ENCODE measurements at regions not wholly inside any gene's neighbourhood (a gene's known extent, or its start where the extent isn't known, plus 50 kb on each side); places are given as distances from the start of the nearest gene placed in this dataset.
"Not testable (repeated sequence)": the region's sequence is repeated elsewhere in the genome, so short reads cannot be mapped to it uniquely, and the experiment has no call there.

GRCh38 chr3:4251412-4251811 lies 51.8 kb upstream of the SETMAR start:
- Histone ChIP-seq H3K9me3 (no peaks in the 10 kb centered on the region), H3K27ac (no peak overlapping the region), H3K27me3 (no peaks in the 10 kb centered on the region), H3K36me3 (no peaks in the 10 kb centered on the region), H3K4me3 (no peak overlapping the region), H3K4me1 (no peaks in the 10 kb centered on the region)
- DNase-seq = no peak
- TF ChIP-seq POLR2AphosphoS5 (IDR thresholded peaks at IDR 0.05) (no peak), POLR2A (IDR thresholded peaks at IDR 0.05) (no peak), EP300 (IDR thresholded peaks at IDR 0.05) (no peak)
- TF ChIP-seq, protein P1, sequence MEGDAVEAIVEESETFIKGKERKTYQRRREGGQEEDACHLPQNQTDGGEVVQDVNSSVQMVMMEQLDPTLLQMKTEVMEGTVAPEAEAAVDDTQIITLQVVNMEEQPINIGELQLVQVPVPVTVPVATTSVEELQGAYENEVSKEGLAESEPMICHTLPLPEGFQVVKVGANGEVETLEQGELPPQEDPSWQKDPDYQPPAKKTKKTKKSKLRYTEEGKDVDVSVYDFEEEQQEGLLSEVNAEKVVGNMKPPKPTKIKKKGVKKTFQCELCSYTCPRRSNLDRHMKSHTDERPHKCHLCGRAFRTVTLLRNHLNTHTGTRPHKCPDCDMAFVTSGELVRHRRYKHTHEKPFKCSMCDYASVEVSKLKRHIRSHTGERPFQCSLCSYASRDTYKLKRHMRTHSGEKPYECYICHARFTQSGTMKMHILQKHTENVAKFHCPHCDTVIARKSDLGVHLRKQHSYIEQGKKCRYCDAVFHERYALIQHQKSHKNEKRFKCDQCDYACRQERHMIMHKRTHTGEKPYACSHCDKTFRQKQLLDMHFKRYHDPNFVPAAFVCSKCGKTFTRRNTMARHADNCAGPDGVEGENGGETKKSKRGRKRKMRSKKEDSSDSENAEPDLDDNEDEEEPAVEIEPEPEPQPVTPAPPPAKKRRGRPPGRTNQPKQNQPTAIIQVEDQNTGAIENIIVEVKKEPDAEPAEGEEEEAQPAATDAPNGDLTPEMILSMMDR (IDR thresholded peaks at IDR 0.05) = no peak
- intact Hi-C loops (cut with DNase I; ENCODE audit: low total_unique reads) = no loop called here

DNA sequence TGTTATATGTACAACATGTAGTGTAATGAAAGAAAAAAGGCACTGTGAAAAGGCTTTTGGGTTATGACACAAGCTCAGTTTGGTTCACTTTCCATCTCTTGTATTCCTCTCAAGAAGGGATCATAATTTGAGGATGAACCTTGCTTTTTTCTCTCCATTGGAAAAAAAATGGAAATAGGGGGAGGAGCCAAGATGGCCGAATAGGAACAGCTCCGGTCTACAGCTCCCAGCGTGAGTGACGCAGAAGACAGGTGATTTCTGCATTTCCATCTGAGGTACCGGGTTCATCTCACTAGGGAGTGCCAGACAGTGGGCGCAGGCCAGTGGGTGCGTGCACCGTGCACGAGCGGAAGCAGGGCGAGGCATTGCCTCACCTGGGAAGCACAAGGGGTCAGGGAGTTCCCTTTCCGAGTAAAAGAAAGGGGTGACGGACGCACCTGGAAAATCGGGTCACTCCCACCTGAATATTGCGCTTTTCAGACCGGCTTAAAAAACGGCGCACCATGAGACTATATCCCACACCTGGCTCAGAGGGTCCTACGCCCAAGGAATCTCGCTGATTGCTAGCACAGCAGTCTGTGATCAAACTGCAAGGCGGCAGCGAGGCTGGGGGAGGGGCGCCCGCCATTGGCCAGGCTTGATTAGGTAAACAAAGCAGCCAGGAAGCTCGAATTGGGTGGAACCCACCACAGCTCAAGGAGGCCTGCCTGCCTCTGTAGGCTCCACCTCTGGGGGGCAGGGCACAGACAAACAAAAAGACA lies 49.9 kb upstream of the SETMAR start:
- H3K4me1 ChIP-seq; DNase-seq; intact Hi-C loops (cut with DNase I; ENCODE audit: low total_unique reads); H3K9me3 ChIP-seq; H3K36me3 ChIP-seq; H3K4me3 ChIP-seq; H3K27ac ChIP-seq; H3K27me3 ChIP-seq: not testable (repeated sequence)
- WGBS, 5 donors = 82 to 92% (median 89%) methylated on average over 14 to 26 of the region's 26 CpGs
